ENCODE measurements at regions not wholly inside any gene's neighbourhood (a gene's known extent, or its start where the extent isn't known, plus 50 kb on each side); places are given as distances from the start of the nearest gene placed in this dataset.

DNA sequence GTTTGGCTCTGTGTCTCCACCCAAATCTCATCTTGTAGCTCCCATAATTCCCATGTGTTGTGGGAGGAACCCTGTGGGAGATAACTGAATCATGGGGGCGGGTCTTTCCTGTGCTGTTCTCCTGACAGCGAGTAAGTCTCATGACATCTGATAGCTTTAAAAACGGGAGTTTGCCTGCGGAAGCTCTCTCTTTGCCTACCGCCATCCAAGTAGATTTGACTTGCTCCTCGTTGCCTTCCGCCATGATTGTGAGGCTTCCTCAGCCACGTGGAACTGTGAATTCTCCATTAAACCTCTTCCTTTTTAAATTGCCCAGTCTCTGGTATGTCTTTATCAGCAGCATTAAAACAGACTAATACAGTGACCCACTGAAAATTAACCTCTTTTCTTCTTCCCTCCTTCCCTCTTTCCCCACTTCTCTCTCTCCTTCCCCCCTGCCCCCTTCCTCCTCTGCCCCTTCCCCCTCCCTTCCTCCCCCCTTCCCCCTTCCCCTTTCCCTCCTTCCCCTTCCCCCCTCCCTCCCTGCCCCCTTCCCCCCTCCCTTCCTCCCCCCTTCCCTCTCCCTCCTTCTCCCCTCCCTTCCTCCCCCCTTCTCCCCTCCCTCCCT, 818.8 kb downstream of the SLC4A3 start:
- Histone ChIP-seq H3K36me3 (no peaks in the 10 kb centered on the region), H3K27ac (no peak overlapping the region), H3K27me3 (replicated peaks) (no peaks in the 10 kb centered on the region), H3K9me3 (replicated peaks) (no peaks in the 10 kb centered on the region), H3K4me1 (replicated peaks) (peaks cover 3% of the 10 kb centered on the region; the same call in 1 of the 2 replicates), H3K4me3 (no peak overlapping the region)
- no peak for DNase-seq (ENCODE audit: low read depth in 1 of 2, low spot score in 2 of 2)

- no peak for DNase-seq (ENCODE audit: low read depth in 1 of 2, low spot score in 2 of 2)
- H3K4me1 ChIP-seq (replicated peaks) = no peaks in the 10 kb centered on the region; the same call in 1 of the 2 replicates
- no peak overlapping the region for H3K27ac ChIP-seq
- H3K27me3 ChIP-seq (replicated peaks) = no peaks in the 10 kb centered on the region
- H3K9me3 ChIP-seq (replicated peaks) = no peaks in the 10 kb centered on the region
- no peaks in the 10 kb centered on the region for H3K36me3 ChIP-seq
- H3K4me3 ChIP-seq = no peak overlapping the region
These were observed 823.4 kb downstream of the SLC4A3 start for GRCh38 chr2:220450846-220451245.

GRCh38 chr2:220451438-220451837, 824.0 kb downstream of the SLC4A3 start:
- no peaks in the 10 kb centered on the region for H3K36me3 ChIP-seq
- no peaks in the 10 kb centered on the region for H3K4me1 ChIP-seq (replicated peaks)
- no peaks in the 10 kb centered on the region for H3K9me3 ChIP-seq (replicated peaks)

GRCh38 chr2:220452561-220452960, 825.1 kb downstream of the SLC4A3 start:
- DNase-seq (ENCODE audit: low read depth in 1 of 2, low spot score in 2 of 2) = no peak
- no peaks in the 10 kb centered on the region for H3K9me3 ChIP-seq (replicated peaks)

More at GRCh38 chr2:220451438-220451837, 824.0 kb downstream of the SLC4A3 start:
- Histone ChIP-seq H3K27me3 (replicated peaks) (no peaks in the 10 kb centered on the region), H3K27ac (no peak overlapping the region), H3K4me3 (no peak overlapping the region)
- no peak for DNase-seq (ENCODE audit: low read depth in 1 of 2, low spot score in 2 of 2)

GRCh38 chr2:220455351-220455990, 828.0 kb downstream of the SLC4A3 start:
- Histone ChIP-seq H3K9me3 (replicated peaks) (no peaks in the 10 kb centered on the region), H3K4me3 (no peak overlapping the region), H3K27me3 (replicated peaks) (no peaks in the 10 kb centered on the region), H3K36me3 (no peaks in the 10 kb centered on the region), H3K27ac (no peak overlapping the region), H3K4me1 (replicated peaks) (no peaks in the 10 kb centered on the region)
- DNase-seq (ENCODE audit: low read depth in 1 of 2, low spot score in 2 of 2) = no peak

More at GRCh38 chr2:220452561-220452960, 825.1 kb downstream of the SLC4A3 start:
- Histone ChIP-seq H3K27me3 (replicated peaks) (no peaks in the 10 kb centered on the region), H3K4me3 (no peak overlapping the region), H3K36me3 (no peaks in the 10 kb centered on the region), H3K4me1 (replicated peaks) (no peaks in the 10 kb centered on the region), H3K27ac (no peak overlapping the region)

GRCh38 chr2:220458051-220458450, 830.6 kb downstream of the SLC4A3 start:
- Histone ChIP-seq H3K27ac (no peak overlapping the region), H3K27me3 (replicated peaks) (no peaks in the 10 kb centered on the region), H3K9me3 (replicated peaks) (no peaks in the 10 kb centered on the region), H3K4me1 (replicated peaks) (no peaks in the 10 kb centered on the region), H3K36me3 (no peaks in the 10 kb centered on the region), H3K4me3 (no peak overlapping the region)
- DNase-seq (ENCODE audit: low read depth in 1 of 2, low spot score in 2 of 2) = no peak

GRCh38 chr2:220460257-220460985, 833.0 kb downstream of the SLC4A3 start:
- no peaks in the 10 kb centered on the region for H3K36me3 ChIP-seq
- H3K27me3 ChIP-seq (replicated peaks) = no peaks in the 10 kb centered on the region
- H3K4me3 ChIP-seq = no peak overlapping the region
- H3K9me3 ChIP-seq (replicated peaks) = no peaks in the 10 kb centered on the region
- DNase-seq (ENCODE audit: low read depth in 1 of 2, low spot score in 2 of 2) = no peak
- H3K27ac ChIP-seq = no peak overlapping the region
- no peaks in the 10 kb centered on the region for H3K4me1 ChIP-seq (replicated peaks)

DNA sequence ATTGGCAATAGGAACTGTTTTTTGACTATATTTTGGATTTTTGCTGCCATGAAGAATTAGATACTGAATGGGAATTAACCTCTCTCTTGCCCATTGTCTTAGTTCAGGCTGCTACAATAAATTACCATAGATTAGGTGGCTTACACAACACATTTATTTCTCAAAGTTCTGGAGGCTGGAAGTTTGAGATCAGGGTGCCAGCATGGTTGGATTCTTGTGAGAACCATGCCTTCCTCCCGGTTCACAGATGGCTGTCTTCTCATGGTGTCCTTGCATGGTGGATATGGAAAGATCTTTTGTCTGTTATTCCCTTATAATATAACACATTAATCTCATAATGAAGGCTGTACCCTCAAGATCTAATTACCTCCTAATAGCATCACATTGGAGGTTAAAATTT, 836.4 kb downstream of the SLC4A3 start:
- no peaks in the 10 kb centered on the region for H3K27me3 ChIP-seq (replicated peaks)
- no peaks in the 10 kb centered on the region for H3K9me3 ChIP-seq (replicated peaks)
- H3K4me1 ChIP-seq (replicated peaks) = peaks cover 4% of the 10 kb centered on the region
- DNase-seq (ENCODE audit: low read depth in 1 of 2, low spot score in 2 of 2) = no peak
- no peaks in the 10 kb centered on the region for H3K36me3 ChIP-seq
- no peak overlapping the region for H3K4me3 ChIP-seq
- no peak overlapping the region for H3K27ac ChIP-seq

GRCh38 chr2:220465700-220466099, 838.3 kb downstream of the SLC4A3 start:
- H3K4me1 ChIP-seq (replicated peaks) = peaks cover 13% of the 10 kb centered on the region
- no peaks in the 10 kb centered on the region for H3K36me3 ChIP-seq
- no peak overlapping the region for H3K4me3 ChIP-seq
- DNase-seq (ENCODE audit: low read depth in 1 of 2, low spot score in 2 of 2) = no peak
- no peaks in the 10 kb centered on the region for H3K9me3 ChIP-seq (replicated peaks)
- no peak overlapping the region for H3K27ac ChIP-seq
- H3K27me3 ChIP-seq (replicated peaks) = no peaks in the 10 kb centered on the region

- no peaks in the 10 kb centered on the region for H3K9me3 ChIP-seq (replicated peaks)
- no peaks in the 10 kb centered on the region for H3K36me3 ChIP-seq
- no peaks in the 10 kb centered on the region for H3K27me3 ChIP-seq (replicated peaks)
- no peak overlapping the region for H3K4me3 ChIP-seq
- DNase-seq (ENCODE audit: low read depth in 1 of 2, low spot score in 2 of 2) = no peak
- H3K4me1 ChIP-seq (replicated peaks) = peaks cover 13% of the 10 kb centered on the region
- no peak overlapping the region for H3K27ac ChIP-seq
These were observed 838.8 kb downstream of the SLC4A3 start for GRCh38 chr2:220466251-220466691.

GRCh38 chr2:220469201-220469600, 841.8 kb downstream of the SLC4A3 start:
- DNase-seq (ENCODE audit: low read depth in 1 of 2, low spot score in 2 of 2) = peak in 1 of 2 experiments; percentile 58
- no peaks in the 10 kb centered on the region for H3K27me3 ChIP-seq (replicated peaks)
- H3K4me1 ChIP-seq (replicated peaks) = peaks cover 13% of the 10 kb centered on the region
- no peak overlapping the region for H3K4me3 ChIP-seq
- no peaks in the 10 kb centered on the region for H3K36me3 ChIP-seq
- H3K27ac ChIP-seq = 0 out of 2 replicates have a peak overlapping the region, but pooled peaks have one; percentile 3
- H3K9me3 ChIP-seq (replicated peaks) = no peaks in the 10 kb centered on the region

DNA sequence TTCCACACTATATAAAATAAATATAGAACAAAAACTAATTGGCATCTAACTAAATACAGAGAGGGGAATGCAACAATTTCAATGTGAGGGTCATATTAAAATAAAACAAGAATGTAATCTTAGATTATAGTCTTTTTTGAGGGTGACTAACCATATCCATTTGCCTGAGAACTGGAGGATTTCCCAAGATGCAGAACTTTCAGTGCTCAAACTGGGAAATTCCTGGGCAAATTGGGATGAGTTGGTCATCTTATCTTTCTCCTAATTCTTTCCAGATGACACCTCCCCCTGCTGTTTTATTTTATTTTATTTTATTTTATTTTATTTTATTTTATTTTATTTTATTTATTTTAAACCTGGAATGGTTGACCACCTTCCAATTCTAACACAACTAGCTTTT, 846.2 kb downstream of the SLC4A3 start:
- Histone ChIP-seq H3K36me3 (no peaks in the 10 kb centered on the region), H3K4me3 (no peak overlapping the region), H3K27me3 (replicated peaks) (no peaks in the 10 kb centered on the region), H3K9me3 (replicated peaks) (no peaks in the 10 kb centered on the region), H3K4me1 (replicated peaks) (peaks cover 11% of the 10 kb centered on the region), H3K27ac (no peak overlapping the region)
- no peak for DNase-seq (ENCODE audit: low read depth in 1 of 2, low spot score in 2 of 2)

- Histone ChIP-seq H3K4me3 (no peak overlapping the region), H3K9me3 (replicated peaks) (no peaks in the 10 kb centered on the region), H3K27ac (no peak overlapping the region), H3K4me1 (replicated peaks) (no peaks in the 10 kb centered on the region), H3K36me3 (no peaks in the 10 kb centered on the region), H3K27me3 (replicated peaks) (no peaks in the 10 kb centered on the region)
- no peak for DNase-seq (ENCODE audit: low read depth in 1 of 2, low spot score in 2 of 2)
These were observed 849.4 kb downstream of the SLC4A3 start for GRCh38 chr2:220476877-220477276.
